Hematopoietic multipotent progenitor cell treated with erythropoietin and hydrocortisone succinate and interleukin-3 and kit ligand, for 4 days (in vitro differentiated cells): ENCODE measurements at regions not wholly inside any gene's neighbourhood (a gene's known extent, or its start where the extent isn't known, plus 50 kb on each side); places are given as distances from the start of the nearest gene placed in this dataset.
"Not testable (repeated sequence)": the region's sequence is repeated elsewhere in the genome, so short reads cannot be mapped to it uniquely, and the experiment has no call there.

Experiments used
- DNase-seq: peaks from one replicate; pipeline ENCODE4 v3.0.0-alpha.2; 2015

DNA sequence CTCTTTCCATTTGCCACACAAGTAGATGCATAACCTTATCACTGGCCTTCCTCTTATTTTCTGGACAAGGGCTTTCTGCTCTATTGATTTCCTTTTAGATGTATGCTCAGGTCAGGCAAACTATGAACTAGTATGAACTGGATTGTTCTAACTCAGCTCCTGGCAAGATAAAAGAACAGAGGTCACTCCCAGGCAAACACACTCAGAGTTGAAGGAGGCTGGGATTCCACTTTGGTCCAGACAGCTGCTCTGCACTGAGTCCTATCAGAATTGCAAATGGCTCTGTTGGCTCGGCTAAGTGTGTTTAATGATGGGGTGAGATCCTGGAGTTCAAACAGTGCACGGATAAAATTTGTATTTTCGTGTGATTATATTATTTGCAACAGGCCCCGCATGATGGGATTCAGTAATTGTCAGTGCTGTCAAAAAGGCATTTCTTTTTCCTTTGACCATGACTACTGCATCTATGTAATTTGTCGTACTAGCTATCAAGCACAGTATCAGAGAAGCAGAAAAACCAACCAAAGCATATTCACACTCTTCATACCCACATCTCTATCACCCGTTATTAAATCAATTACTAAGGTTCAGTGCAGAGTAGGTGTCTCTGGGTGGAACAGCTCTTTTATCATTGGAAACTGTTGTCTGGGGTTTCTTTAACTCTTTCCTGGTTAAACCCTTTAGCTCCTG is 288.1 kb upstream of the PRKCQ start:
- DNase-seq = no peak

- DNase-seq = no peak
Measured at GRCh38 chr10:6866757-6867156, 286.7 kb upstream of the PRKCQ start.

DNA sequence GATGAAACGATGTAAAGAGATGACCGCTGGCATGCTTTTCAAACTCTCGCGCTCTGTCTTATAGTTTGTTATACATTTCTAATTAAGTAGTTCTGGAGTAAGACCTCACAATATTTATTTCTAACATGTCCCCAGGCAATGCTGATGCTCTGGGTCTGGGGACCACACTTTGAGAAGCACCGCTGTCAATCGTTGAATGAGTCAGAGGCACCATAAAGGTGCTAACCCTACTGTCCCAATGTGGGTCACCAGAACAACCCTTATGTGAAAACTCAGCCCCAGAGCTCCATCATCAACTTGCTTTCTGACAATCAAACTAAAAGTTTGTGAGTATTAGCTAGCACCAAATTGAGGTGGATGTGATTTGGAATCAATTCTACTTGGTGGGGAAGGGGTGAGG is 284.1 kb upstream of the PRKCQ start:
- no peak for DNase-seq

DNA sequence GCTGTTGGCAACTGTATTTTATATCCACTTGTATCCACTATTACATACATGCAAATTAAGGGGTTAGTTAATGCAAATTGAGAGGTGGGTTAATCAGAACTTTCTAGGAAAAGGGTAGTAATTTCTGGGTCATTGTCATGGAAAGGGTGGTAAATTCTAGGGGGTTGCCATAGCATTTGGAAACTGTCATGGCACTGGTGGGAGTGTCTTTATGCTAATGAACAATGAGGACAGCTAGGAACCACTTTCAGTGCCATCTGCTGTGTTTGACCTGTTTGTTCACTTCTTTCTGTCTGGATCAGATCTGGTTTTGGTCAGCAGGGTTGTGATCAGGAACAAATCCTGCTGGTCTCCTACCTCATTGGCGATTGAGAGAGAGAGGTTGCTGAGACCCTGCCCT is 283.3 kb upstream of the PRKCQ start:
- no peak for DNase-seq

DNA sequence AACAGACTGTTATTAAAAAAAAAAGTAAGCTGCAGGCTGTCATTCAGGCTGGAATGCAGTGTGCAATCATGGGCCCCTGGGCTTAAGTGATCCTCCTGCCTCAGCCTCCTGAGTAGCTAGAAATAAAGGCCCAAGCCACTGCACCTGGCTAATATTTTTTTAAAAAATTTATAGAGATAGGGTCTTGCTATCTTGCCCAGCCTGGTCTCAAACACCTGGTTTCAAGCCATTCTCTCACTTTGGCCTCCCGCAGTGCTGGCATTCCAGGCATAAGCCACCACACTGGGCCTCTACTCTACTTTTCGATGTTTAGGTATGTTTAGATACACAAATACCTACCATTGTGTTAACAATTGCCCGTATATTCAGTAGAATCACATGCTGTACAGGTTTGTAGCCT is 270.4 kb upstream of the PRKCQ start:
- no peak for DNase-seq

GRCh38 chr10:6847561-6847960 is 267.5 kb upstream of the PRKCQ start:
- no peak for DNase-seq

GRCh38 chr10:6843894-6844650 is 264.0 kb upstream of the PRKCQ start:
- peak; percentile 39 for DNase-seq

DNA sequence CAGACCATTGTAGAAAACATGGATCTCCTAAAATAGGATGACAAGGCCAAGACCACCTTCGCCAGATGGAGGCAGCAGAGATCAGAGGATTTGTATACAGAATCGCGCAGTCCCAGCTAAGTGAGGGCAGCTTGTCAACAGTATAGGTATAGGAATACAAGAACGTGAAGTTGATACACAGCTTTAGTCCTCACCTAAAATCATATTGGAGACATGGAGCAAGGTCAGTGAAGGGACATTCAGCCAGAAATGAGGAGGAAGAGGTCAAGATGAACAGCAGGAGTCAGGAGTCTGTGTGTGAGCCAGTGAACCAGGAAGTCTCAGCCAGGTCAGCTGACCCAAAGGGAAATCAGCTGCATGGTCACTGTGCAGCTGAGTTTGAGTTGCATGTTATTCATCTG is 263.4 kb upstream of the PRKCQ start:
- DNase-seq = peak; percentile 55

DNA sequence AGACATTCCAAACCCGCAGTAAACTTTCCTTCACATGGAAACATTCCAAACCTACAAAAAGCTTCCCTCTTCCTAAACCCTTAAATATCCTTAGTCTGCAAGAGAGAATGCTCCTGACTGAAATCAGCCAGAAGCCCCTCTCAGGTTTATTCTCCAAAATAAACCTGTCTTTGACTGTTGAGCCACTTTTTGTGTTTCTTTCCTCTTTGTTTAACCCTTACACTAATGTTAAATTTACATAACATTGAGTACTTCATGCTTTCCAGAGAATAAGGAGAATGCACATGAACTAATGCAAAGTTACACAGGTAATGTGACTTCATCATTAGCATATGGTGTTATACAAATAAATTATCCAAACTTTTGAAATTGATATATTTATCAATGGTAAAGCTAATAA is 262.6 kb upstream of the PRKCQ start:
- DNase-seq = no peak

DNA sequence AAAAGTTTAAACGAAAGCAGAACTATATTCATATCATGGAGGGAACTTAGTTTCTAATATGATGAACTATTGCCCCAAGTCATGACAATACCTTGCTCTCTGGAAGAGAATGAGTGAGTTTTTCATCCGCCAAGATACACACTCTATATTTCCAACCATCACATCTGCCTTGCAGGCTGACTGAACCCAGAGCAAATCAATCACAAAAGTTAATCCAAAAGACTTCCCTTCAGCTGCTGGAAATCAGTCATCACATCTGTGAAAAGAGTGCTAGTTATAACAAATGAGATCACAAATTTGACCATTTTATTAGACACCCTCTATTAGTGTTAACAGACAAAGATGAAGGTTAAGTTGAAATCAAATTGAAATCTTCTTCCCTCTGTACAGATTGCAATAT is 261.7 kb upstream of the PRKCQ start:
- no peak for DNase-seq

DNA sequence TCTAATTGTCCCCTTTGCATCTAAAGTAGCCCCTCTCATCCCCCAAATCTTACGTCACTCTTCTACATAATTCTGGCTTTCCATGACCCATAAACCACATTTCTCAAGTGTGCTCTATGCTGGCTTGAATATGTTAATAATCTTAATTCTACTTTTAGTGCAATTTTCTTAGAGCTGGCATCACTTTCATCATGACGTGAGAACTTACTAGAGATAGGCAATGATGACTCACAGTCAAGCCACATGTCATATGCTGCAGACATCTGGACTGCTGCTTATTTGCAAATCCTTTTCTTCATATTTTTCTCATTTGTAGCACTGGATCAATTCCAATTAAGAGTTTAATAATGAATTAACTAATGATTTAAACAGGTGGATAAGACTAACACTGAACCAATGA is 260.7 kb upstream of the PRKCQ start:
- DNase-seq = peak; percentile 35

GRCh38 chr10:6840201-6840691 is 260.2 kb upstream of the PRKCQ start:
- DNase-seq = no peak

DNA sequence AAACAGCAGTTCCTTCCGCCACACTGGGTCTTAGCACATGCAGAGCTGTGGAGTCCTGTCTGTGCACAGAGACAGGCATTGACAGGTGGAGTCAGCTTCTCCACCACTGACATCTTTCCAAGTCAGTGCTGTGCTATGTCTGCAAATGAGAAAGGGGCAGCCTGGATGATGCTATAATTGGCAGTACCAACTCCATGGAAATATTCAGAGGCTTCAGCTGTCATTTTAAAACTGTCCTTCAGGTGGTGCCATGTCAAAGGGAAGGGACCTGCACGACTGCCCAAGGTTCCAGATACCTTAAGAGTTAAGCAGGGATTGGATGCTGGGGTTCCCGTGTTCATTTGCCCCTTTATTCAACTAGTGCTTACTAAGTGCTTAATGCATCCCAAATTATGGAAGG is 258.0 kb upstream of the PRKCQ start:
- peak; percentile 62 for DNase-seq

DNA sequence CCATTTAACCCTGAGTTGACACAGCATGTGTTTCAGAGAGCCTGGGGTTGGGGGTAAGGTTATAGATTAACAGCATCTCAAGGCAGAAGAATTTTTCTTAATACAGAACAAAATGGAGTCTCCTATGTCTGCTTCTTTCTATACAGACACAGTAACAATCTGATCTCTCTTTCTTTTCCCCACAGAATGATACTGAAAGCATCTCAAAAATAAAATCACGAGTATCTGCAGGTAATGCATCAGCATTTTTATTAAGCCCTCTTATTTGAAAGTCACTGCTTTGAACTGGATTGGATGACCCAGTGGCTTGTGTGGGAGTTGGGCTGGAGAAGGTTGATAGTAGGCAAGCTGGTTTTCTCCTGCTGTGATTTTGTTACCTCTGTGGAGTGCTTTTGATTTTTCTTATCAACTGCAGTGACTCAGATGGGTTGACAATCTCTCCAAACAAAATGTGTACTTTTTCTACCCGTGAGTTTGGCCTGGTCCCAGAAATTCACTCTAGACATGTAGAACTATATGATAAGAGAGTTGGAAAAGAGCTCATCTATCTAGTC is 253.5 kb upstream of the PRKCQ start:
- DNase-seq = no peak

DNA sequence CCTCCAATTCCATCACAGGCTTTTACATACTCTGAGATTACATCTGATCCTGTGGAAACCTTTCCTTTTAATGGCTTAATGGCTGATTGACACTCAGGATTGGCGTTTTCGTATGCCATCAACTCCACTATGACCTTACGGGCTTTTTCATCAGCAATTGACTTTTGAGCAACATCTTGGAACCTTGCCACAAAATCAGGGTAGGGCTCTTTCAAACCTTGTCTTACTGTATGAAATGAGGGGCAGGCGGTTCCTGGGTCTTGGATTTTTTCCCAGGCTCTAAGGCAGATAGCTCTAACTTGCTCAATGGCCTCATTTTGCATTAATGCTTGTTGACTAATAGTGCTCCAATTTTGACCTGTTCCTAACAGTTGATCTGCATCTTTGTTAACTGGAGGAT is 250.9 kb upstream of the PRKCQ start:
- not testable (repeated sequence) for DNase-seq

GRCh38 chr10:6824793-6825192 is 244.7 kb upstream of the PRKCQ start:
- DNase-seq = not testable (repeated sequence)

GRCh38 chr10:6823770-6824169 is 243.7 kb upstream of the PRKCQ start:
- DNase-seq = no peak

GRCh38 chr10:6819301-6819700 is 239.2 kb upstream of the PRKCQ start:
- no peak for DNase-seq

DNA sequence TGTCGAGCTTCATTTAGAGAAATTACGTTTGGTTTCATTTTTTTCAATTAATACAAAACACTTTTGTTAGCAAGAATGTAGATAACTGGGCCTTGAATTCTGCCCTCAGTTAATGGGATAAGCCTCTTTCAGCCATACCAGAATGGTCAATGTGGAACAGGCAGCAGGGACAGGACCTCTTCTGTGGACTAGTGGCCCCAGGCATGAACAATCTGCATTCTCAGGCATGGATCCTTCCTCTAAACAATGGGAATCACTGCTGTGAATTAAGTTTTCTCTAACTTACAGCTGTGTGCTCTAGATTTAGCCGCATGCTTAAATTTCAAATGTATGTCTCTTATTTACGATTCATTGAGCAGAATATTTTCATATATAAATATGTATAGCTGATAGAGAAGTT is 237.7 kb upstream of the PRKCQ start:
- DNase-seq = no peak

DNA sequence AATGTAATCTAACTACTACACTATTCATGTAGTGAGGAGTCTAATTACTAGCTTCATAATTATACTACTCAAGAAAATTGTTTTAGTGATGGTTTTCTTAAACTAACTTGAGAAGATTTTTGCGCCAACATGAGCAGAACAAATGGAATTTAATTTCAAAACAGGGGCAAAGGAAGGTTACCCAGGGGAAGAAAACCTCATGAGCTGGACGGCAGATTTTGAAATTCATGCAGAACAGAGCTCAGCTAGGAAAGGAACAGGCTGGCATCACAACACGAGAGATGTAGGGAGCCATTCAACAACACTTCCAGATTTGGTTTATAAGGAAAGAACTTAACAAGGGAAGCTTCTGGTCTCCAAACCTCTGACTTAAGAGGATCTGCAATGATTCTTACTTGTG is 235.3 kb upstream of the PRKCQ start:
- DNase-seq = no peak

- no peak for DNase-seq
Measured at GRCh38 chr10:6813856-6814255, 233.8 kb upstream of the PRKCQ start.

- DNase-seq = no peak
Measured at GRCh38 chr10:6813306-6813705, 233.2 kb upstream of the PRKCQ start.

- DNase-seq = no peak
Measured at GRCh38 chr10:6811153-6811552, 231.1 kb upstream of the PRKCQ start.

- DNase-seq = no peak
Measured at GRCh38 chr10:6803427-6803783, 223.3 kb upstream of the PRKCQ start.
